HCT116 (cell line): ENCODE measurements at regions not wholly inside any gene's neighbourhood (a gene's known extent, or its start where the extent isn't known, plus 50 kb on each side); places are given as distances from the start of the nearest gene placed in this dataset.

ENCODE experiments used
- ATAC-seq: fragments of 200-7000 bp; cut with Tn5 transposase; 2 replicates; pipeline ENCODE4 v1.9.1; 2020; ENCODE audit warnings: mild to moderate bottlenecking, moderate library complexity
- BruUV-seq: library from RNA; stranded (reverse); fragments of 400-500 nt; replicated peaks from 2 replicates; lab custom pipeline; 2021; lab: Mats Ljungman, UMichigan
- CTCF ChIA-PET: fragments of 300-600 bp; sonication (Branson Sonifier 250); formaldehyde crosslinking; loops from one replicate; lab custom pipeline; 2021; ENCODE audit warnings: antibody characterized with exemption; lab: Charles Lee
- POLR2A ChIA-PET: fragments of 300-600, 350-600 bp; sonication (Branson Sonifier 250); formaldehyde crosslinking; loops from one replicate; lab custom pipeline; 2021; ENCODE audit warnings: antibody characterized with exemption; lab: Charles Lee
- RAD21 ChIA-PET, 2 experiments: fragments of 300-600 bp; sonication (Branson Sonifier 250); formaldehyde crosslinking; loops; one replicate each; lab custom pipeline; 2023; ENCODE audit warnings: low total read pairs in 2 of 2; ENCODE audit not compliant: uncharacterized antibody in 2 of 2, unreplicated experiment in 2 of 2, low non-redundant PET in 1 of 2; lab: Charles Lee
- DNase-seq: peaks from one replicate; pipeline ENCODE4 v3.0.0-alpha.2; 2010; ENCODE audit warnings: low read depth, low spot score
- H2AFZ ChIP-seq: fragments of 200-600 bp; shearing (Covaris generic), sonication (generic); 2 replicates; pipeline ENCODE4 v1.6.1; 2017; ENCODE audit warnings: low read depth, mixed run types, mixed read lengths, antibody characterized with exemption, low read length; ENCODE audit not compliant: poor library complexity, severe bottlenecking
- H3K27ac ChIP-seq: 2 replicates; pipeline ENCODE4 v1.5.1; 2012; ENCODE audit warnings: low read depth, low read length
- H3K27me3 ChIP-seq: fragments of 200-600 bp; sonication (generic); 2 replicates; pipeline ENCODE4 v1.6.1; 2016; ENCODE audit warnings: mixed run types, low read length, mixed read lengths; ENCODE audit not compliant: insufficient read depth
- H3K36me3 ChIP-seq, 2 experiments: fragments of 200-500 bp in 1 of 2; fragments of 200-600 bp in 1 of 2; sonication (Bioruptor generic) in 1 of 2; sonication (generic) in 1 of 2; 2 replicates each; pipeline versions ENCODE4 v1.5.1 to v1.6.1; 2014 to 2016; ENCODE audit warnings: low read length in 2 of 2, inconsistent platforms in 1 of 2, mixed read lengths in 1 of 2, mixed run types in 1 of 2; ENCODE audit not compliant: insufficient read depth in 2 of 2, control insufficient read depth in 1 of 2
- H3K4me1 ChIP-seq, 2 experiments: fragments of 200-600 bp in 1 of 2; sonication (generic) in 1 of 2; 2 replicates each; pipeline versions ENCODE4 v1.5.1 to v1.6.1; 2012 to 2017; ENCODE audit warnings: low read length in 2 of 2, inconsistent platforms in 1 of 2, mild to moderate bottlenecking in 1 of 2, mixed read lengths in 1 of 2, mixed run types in 1 of 2, moderate library complexity in 1 of 2; ENCODE audit not compliant: insufficient read depth in 2 of 2, control insufficient read depth in 1 of 2
- H3K4me2 ChIP-seq: fragments of 200-600 bp; sonication (generic); 2 replicates; pipeline ENCODE4 v1.6.1; 2017; ENCODE audit warnings: mixed run types, low read length, mixed read lengths
- H3K4me3 ChIP-seq, 2 experiments: fragments of 200-600 bp in 1 of 2; sonication (generic) in 1 of 2; replicated peaks in 1 of 2; 2 replicates each; pipeline ENCODE4 v1.5.1; 2011 to 2016; ENCODE audit warnings: low read length in 2 of 2, control low read depth in 1 of 2, low read depth in 1 of 2, mild to moderate bottlenecking in 1 of 2, mixed read lengths in 1 of 2, mixed run types in 1 of 2
- H3K79me2 ChIP-seq: fragments of 200-600 bp; sonication (generic); 2 replicates; pipeline ENCODE4 v1.6.1; 2017; ENCODE audit warnings: mild to moderate bottlenecking, mixed run types, low read length, moderate library complexity, mixed read lengths; ENCODE audit not compliant: insufficient read depth
- H3K9ac ChIP-seq: fragments of 200-600 bp; sonication (generic); 2 replicates; pipeline ENCODE4 v1.6.1; 2016; ENCODE audit warnings: low read length, mixed read lengths
- H3K9me2 ChIP-seq: fragments of 200-600 bp; sonication (generic), shearing (Covaris generic); 2 replicates; pipeline ENCODE4 v1.6.1; 2017; ENCODE audit warnings: mixed run types, mild to moderate bottlenecking, moderate library complexity; ENCODE audit not compliant: insufficient read depth
- H3K9me3 ChIP-seq, 2 experiments: fragments of 200-500 bp in 1 of 2; fragments of 200-600 bp in 1 of 2; sonication (Bioruptor generic) in 1 of 2; sonication (generic) in 1 of 2; 2 replicates each; pipeline ENCODE4 v1.6.1; 2014 to 2017; ENCODE audit warnings: low read length in 2 of 2, mixed read lengths in 2 of 2, inconsistent platforms in 1 of 2, low read depth in 1 of 2, mild to moderate bottlenecking in 1 of 2, mixed run types in 1 of 2, moderate library complexity in 1 of 2; ENCODE audit not compliant: control insufficient read depth in 1 of 2, insufficient read depth in 1 of 2
- H4K20me1 ChIP-seq: fragments of 200-600 bp; sonication (generic), shearing (Covaris generic); 2 replicates; pipeline ENCODE4 v1.6.1; 2017; ENCODE audit warnings: mixed run types, mild to moderate bottlenecking, moderate library complexity; ENCODE audit not compliant: insufficient read depth
- CEBPB ChIP-seq: IDR thresholded peaks from 2 replicates; pipeline ENCODE4 v1.6.1; 2012; ENCODE audit warnings: low read depth
- CTCF ChIP-seq, 3 experiments: fragments of 200-600 bp in 1 of 3; sonication (generic) in 1 of 3; IDR thresholded peaks in 2 of 3; conservative IDR thresholded peaks in 1 of 3; 2 replicates each; pipeline ENCODE4 v1.5.1; 2012 to 2017; ENCODE audit warnings: low read depth in 2 of 3, low read length in 2 of 3, antibody characterized with exemption in 1 of 3, borderline replicate concordance in 1 of 3, control low read depth in 1 of 3, mild to moderate bottlenecking in 1 of 3, mixed read lengths in 1 of 3, mixed run types in 1 of 3, moderate library complexity in 1 of 3; ENCODE audit not compliant: insufficient read depth in 1 of 3
- EZH2phosphoT487 ChIP-seq: fragments of 200-600 bp; IDR thresholded peaks from 2 replicates; pipeline ENCODE4 v1.6.1; 2018; ENCODE audit warnings: antibody characterized with exemption, borderline replicate concordance
- JUND ChIP-seq: IDR thresholded peaks from 2 replicates; pipeline ENCODE4 v1.6.1; 2012
- POLR2A ChIP-seq: IDR thresholded peaks from 2 replicates; pipeline ENCODE4 v1.7.0; 2011; ENCODE audit warnings: borderline replicate concordance; ENCODE audit not compliant: insufficient read depth, insufficient read length; ENCODE audit errors: extremely low read depth
- REST ChIP-seq: IDR thresholded peaks from 2 replicates; pipeline ENCODE4 v1.6.1; 2012; ENCODE audit warnings: low read depth
- SIN3A ChIP-seq: IDR thresholded peaks from 2 replicates; pipeline ENCODE4 v1.6.1; 2012; ENCODE audit warnings: low read depth
- SRF ChIP-seq: IDR thresholded peaks from 2 replicates; pipeline ENCODE4 v1.6.1; 2012; ENCODE audit warnings: low read depth
- intact Hi-C: fragments of 100-400 bp; cut with micrococcal nuclease; formaldehyde crosslinking; loops from 2 replicates; pipeline ENCODE4 v1.10.0; 2022

- no peaks in the 10 kb centered on the region for H3K27me3 ChIP-seq
- H3K4me1 ChIP-seq, result peaks cover 0 to 2% of the 10 kb centered on the region in 2 experiments; a peak in 2 of 4 replicates
- ChIA-PET CTCF (no interaction called here), POLR2A (no interaction called here), RAD21 (no interaction called here)
- no peak overlapping the region for H3K4me2 ChIP-seq
- H3K9me2 ChIP-seq, result no peaks in the 10 kb centered on the region
- no peak for TF ChIP-seq CEBPB
- BruUV-seq, result no TSS peak
- DNase-seq (no peak), ATAC-seq (no peak)
- H3K79me2 ChIP-seq, result no peaks in the 10 kb centered on the region
- no peak overlapping the region for H3K9ac ChIP-seq
- H2AFZ ChIP-seq, result no peak overlapping the region
- no peaks in the 10 kb centered on the region for H3K36me3 ChIP-seq
- H4K20me1 ChIP-seq, result no peaks in the 10 kb centered on the region
- H3K27ac ChIP-seq, result no peak overlapping the region
- H3K9me3 ChIP-seq, result no peaks in the 10 kb centered on the region
- no peak overlapping the region for H3K4me3 ChIP-seq
- intact Hi-C loops, result no loop called here
These were observed 148.3 kb upstream of the GRIN2B start for GRCh38 chr12:14129611-14130195.

DNA sequence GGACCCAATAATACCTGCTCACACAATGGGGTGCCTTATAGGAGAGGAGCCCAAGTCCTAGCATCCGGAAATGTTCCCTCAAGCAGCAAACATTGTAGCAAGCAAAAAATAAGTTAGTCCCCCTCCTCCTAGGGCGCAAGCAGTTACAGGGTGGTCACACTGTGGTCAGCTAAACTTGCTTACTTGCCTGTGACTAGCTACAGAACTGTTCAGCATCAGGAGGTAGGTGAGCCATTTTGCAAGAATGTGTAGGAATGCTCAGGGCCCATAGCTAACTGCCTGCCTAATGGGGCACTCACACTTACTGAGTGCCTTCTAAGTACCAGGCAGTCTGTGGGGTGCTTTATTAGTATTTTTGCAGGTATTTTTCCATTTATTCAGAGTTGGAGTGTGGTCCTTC lies 154.6 kb upstream of the GRIN2B start:
- H3K9ac ChIP-seq, result no peak overlapping the region
- DNase-seq, result no peak
- H3K27ac ChIP-seq, result no peak overlapping the region
- no peaks in the 10 kb centered on the region for H3K9me2 ChIP-seq
- H3K4me3 ChIP-seq, result no peak overlapping the region
- H3K27me3 ChIP-seq, result no peaks in the 10 kb centered on the region
- no peaks in the 10 kb centered on the region for H3K36me3 ChIP-seq
- no peaks in the 10 kb centered on the region for H3K79me2 ChIP-seq
- H3K4me1 ChIP-seq, result no peaks in the 10 kb centered on the region
- TF ChIP-seq SIN3A (no peak), REST (no peak), POLR2A (no peak), EZH2phosphoT487 (no peak), JUND (no peak), CTCF (IDR thresholded peaks at IDR 0.05 in 2 of 3, conservative IDR thresholded peaks at IDR 0.05 in 1 of 3; ENCODE audit: borderline replicate concordance in 1 of 3, insufficient read depth in 1 of 3, low read depth in 2 of 3, low read length in 2 of 3) (no peak), SRF (no peak)
- RAD21 ChIA-PET, result no interaction called here
- CTCF ChIA-PET, result no interaction called here
- intact Hi-C loops, result no loop called here
- H3K4me2 ChIP-seq, result no peak overlapping the region
- no TSS peak for BruUV-seq
- H4K20me1 ChIP-seq, result no peaks in the 10 kb centered on the region
- POLR2A ChIA-PET, result no interaction called here
- no peak for ATAC-seq
- no peaks in the 10 kb centered on the region for H3K9me3 ChIP-seq
- H2AFZ ChIP-seq, result no peak overlapping the region
